ENCODE measurements at regions not wholly inside any gene's neighbourhood (a gene's known extent, or its start where the extent isn't known, plus 50 kb on each side); places are given as distances from the start of the nearest gene placed in this dataset.

GRCh38 chr13:89816404-89816803 lies 1531.1 kb upstream of the MIR17HG start:
- no peak for TF ChIP-seq CTCF (IDR thresholded peaks at IDR 0.05)
- no peak for TF ChIP-seq POLR2AphosphoS5 (IDR thresholded peaks at IDR 0.05)
- TF ChIP-seq POLR2A (IDR thresholded peaks at IDR 0.05), result no peak

Measured in prostate gland (tissue), 2 donors.